GM19438 (cell line): ENCODE measurements at regions not wholly inside any gene's neighbourhood (a gene's known extent, or its start where the extent isn't known, plus 50 kb on each side); places are given as distances from the start of the nearest gene placed in this dataset.
"Not testable (repeated sequence)": the region's sequence is repeated elsewhere in the genome, so short reads cannot be mapped to it uniquely, and the experiment has no call there.

Source experiments
- ATAC-seq: cut with Tn5 transposase; IDR thresholded peaks from one replicate; pipeline ENCODE4 v1.9.1; 2021; ENCODE audit warnings: low read depth; ENCODE audit not compliant: unreplicated experiment

DNA sequence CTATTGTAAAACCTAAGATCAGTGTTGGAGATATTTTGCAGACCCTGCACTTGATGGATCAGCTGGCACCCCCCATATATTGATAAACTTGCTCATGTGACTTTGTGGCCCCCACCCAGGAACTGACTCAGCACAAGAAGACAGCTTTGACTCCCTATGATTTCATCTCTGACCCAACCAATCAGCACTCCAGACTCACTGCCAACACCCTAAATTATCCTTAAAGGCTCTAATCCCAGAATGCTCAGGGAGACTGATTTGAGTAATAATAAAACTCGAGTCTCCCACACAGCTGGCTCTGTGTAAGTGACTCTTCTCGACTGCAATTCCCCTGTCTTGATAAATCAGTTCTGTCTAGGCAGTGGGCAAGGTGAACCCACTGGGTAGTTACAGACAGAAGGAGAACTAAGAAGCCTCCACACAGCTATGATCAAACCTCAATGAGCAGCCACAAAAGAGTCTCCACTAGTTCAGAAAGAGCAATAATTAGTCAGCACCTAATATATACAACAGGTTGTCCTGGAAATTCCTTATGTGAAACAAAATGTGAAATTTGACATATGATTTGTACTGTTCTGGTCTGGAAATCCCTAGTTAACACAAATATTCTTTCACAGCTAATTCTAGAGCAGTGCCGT lies 52.2 kb downstream of the ACTL7B start:
- no peak for ATAC-seq

DNA sequence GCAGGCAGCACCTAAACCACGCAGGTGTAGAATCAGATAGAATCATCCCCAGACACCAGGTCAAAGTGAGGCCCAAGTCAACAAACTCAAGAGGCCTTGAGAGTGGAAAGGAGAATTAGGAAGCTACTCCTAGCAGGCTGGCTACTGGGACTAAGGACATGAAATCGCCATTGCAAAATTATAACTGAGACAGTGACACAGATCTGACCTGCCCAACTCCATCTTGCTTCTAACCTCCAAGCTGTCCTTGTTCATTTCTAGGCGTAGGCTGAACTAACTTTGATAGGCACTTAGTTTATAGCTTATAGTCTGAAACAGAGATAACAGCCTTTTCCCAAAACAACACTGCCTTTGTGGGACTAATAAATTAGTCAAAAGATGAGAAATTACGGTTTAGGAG lies 52.8 kb downstream of the ACTL7B start:
- no peak for ATAC-seq

DNA sequence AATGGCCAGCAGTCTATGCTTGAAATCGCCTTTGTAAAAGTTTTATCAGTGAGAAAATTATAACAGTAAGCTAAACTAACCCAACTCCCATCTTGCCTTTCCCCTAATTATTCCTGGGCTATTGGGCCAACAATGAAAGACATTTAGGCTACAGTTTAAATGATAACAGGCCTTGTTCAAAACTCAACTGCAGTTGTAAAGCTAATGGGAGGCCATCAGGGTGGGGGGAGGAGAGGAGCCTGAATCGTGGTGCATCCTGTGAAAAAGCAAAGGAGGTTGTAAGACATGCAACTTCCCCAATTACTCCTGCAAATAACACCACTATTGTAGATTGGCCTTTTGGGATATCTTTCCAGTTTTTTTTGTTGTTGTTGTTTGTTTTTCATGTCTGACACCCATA lies 53.8 kb downstream of the ACTL7B start:
- ATAC-seq: no peak

DNA sequence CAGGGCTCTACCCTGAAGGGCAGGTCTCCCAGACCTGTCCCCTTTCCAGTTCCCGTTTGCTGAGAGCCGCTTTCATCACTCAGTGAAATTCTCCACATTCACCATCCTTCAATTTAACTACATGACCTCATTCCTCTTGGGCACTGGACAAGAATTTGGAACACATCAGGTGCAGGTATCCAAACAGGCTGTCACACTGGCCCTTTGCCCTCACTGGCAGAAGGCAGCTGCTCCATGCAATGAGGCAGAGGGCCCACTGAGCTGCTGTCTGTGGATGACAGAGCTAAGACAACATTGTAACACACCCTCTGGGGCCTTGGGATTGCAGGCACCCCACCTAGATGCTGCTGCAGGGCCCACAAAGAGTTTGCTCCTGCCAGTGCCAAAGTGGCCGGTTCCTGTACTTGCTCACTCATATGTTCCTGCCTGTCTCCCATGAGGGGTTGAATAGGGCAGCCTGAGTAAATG lies 55.1 kb downstream of the ACTL7B start:
- no peak for ATAC-seq

DNA sequence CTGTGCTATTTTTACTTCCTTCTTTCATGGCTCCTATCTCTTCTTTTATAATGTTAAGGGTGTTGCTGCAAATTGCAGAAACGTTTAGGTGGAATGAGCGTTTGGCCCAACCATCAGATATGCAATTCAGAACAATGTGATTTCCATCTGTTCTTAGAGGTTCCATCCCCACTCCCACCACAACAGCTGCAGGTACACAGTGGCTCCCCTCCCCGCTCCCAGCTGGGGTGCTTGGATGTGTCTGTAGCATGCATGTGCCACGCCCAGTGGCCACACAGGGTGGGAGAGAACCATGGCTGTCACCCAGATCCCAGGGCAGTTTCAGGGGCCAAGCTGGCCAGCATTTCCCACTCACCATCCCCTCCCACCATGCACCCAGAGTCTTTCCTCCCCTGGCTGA lies 62.2 kb downstream of the ACTL7B start:
- ATAC-seq: no peak

DNA sequence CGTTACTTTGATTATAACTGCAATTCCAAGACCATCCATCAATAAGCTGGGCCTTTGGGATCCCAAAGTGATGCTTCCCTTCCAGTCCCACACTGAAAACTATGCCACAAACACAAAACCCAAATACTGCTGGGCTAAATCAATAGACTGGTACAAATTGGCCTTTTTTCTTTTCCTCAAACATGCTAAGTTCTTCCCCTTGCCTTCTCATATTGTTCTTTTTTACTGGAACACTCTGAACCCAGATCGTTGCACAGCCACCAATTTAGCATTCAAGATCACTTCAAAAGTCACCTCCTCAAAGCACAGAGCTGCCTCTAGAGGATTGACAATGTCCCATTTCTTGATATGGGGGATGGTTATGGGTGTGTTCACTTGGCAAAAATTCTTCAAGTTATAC lies 66.0 kb downstream of the ACTL7B start:
- ATAC-seq: no peak

DNA sequence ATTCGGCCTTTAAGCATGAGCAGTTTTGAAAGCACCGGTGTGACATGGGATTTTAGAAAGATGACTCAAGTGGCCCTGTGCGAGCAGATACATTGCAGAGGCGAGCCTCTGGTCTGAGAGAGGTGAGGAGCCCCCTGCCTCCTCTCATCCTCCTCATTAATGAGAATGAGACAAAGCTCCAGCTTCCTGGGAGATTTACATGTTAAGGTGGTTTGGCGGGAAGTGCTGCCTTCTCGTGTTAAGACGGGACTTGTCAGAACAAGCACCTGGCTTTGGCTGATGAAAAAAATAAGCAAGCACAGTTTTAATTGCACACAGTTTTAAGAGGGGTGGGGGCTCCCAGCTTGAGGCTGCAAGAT lies 68.1 kb downstream of the ACTL7B start:
- ATAC-seq: no peak

DNA sequence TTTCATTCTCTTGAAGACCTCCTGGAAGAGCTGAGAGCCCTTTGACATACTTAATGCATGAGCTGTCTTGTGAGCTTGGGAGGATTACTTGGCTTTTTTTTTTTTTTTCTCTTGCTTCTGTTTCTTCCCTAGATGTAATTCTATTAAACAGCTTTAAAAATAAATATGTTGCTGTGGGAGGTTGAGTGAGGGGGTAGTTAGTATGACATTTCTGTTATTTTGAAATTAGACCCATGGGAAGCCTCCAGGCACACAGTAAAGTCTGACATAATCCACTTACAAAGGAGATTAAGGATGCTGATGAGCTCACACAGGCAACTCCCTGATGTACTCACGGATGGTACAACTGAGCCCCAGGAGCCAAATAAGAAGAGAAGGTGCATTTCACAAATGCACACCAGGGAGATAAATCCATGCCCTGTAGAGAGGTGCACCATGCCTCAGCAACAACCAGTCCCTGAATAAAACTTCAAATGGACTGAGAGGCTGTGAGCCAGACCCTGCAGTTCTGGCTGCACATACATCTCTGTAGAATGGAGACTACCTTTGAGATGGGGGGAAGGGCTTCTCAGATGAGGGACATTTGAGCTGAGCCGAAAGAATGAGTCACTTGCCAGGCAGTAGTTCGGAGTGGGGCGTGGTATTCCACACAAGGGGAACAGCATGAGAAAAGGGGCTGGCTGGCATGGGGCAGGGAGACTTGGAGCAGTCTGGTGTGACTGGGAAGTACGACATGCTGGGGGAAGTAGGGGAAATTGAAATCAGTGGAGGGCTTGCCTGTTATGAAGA lies 68.7 kb downstream of the ACTL7B start:
- no peak for ATAC-seq

DNA sequence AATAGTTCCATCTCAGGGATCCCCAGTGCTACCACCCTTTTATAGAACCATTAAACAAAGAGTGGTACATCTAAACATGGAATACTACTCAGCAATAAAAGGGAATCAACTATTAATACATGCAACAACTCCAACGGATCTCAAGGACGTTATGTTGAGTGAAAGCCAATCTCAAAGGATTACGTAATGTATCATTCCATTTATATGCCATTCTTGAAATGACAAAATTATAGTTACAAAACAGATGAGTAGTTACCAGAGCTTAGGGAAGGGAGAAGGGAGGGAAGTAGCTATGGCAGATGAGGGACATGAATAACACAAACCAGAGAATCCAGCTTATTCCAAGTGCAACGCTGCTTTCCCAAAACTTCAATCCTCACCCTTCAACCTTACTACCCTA lies 69.5 kb downstream of the ACTL7B start:
- no peak for ATAC-seq

DNA sequence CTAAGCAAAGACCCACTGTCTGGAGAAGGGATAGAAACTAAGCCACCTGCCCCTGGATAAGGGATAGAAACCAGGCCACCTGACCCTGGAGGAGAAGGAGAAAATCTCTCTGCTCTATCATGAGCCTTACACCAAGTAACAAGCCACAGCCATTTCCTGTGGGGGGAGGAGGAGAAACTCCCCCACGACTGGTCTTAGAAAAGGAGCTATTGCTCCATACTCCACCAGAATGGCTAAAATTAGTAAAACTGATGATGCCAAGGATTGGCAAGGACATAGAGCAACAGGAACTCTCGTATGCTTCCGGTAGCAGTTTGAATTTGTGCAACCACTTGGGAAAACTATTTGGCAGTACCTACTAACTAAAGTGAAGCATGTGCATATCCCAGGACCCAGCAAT lies 70.8 kb downstream of the ACTL7B start:
- ATAC-seq: no peak

DNA sequence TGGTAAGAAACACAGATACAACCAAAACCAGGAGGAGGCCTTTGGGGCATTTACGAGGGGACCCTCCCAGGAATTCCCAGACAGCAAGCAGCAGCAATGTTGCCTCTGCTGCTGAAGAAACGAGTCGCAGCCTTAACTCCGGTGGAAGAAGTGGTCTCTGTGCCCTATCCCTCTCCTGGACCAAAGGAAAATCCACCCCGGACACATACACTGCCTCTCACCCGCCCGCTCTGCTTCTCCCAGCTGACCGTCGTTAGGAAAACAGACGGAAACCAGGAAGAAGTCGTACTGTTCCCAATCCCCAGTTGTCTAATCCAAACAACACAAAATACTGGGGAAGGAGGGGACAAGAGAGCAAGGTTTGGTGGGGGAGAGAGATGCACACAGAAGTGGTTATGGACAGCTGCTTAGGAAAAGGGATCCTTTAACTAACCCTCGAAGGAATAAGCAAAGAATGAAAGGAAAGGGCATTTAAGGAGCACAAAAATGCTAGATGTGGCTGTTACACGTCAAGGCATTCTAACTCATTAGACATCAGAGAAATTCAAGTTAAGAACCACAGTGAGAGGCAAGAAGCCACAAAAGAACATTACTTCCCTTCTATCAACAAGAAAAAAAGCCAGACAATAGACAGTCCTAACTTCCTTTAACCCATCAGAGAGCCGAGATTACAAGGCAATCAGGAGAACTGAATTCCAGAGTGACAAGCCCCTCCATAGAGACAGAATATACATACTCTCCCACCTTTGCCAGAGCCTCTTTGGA lies 71.9 kb downstream of the ACTL7B start:
- no peak for ATAC-seq

DNA sequence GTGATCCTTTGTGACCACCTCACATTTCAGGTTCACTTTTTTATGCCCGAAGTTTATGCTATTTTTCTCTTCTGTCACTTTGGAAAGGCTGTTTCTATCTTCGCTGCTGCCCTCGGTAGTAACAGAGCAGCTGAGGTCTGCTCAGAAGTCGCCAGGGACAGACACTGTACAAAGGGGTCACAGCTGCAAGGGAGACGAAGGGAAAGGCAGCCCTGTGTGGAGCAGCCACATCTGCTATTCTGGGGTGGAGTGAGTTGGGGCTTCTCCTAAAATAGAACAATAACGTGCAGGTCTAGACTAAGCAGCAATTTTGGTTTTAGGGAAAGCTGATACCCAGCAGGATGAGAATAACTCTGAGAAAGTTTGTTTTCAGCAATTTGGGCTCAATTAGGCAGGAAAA lies 72.5 kb downstream of the ACTL7B start:
- no peak for ATAC-seq

DNA sequence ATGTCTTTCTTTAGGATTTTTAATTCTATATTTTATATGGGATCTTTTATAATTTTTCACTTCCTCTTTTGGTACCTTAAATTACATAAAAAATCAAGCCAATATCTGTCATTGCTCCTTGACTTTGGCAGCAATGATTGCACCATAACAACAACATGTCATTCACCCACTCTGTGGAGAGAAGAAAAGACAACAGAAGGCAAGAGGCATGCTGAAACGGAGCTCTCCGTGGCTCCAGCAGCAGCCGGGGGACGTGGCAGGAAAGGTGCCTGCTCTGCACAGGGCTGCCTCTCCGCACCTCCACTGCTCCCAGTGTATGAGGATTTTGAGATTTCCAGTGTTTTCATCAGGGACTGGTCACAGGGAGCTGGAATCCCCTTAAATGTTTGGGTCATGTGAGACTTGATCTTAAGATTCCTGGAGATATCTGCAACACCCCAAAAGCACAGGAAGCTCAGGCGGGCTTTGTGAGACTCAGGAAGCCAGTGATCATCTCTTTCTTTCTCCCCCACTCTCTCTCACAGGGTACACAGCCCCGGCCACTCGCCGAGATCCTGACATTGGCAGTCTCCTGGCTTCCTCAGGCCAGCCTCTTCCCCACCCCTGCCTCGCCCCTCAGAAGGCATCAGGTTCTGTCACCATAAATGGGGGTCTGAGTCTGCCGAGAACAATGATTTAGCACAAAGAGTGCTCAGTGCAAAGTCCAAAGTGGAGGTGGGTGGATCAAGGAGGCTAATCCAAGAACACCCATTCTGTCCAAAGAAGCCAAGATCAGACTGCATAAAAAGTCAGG lies 74.6 kb downstream of the ACTL7B start:
- no peak for ATAC-seq

DNA sequence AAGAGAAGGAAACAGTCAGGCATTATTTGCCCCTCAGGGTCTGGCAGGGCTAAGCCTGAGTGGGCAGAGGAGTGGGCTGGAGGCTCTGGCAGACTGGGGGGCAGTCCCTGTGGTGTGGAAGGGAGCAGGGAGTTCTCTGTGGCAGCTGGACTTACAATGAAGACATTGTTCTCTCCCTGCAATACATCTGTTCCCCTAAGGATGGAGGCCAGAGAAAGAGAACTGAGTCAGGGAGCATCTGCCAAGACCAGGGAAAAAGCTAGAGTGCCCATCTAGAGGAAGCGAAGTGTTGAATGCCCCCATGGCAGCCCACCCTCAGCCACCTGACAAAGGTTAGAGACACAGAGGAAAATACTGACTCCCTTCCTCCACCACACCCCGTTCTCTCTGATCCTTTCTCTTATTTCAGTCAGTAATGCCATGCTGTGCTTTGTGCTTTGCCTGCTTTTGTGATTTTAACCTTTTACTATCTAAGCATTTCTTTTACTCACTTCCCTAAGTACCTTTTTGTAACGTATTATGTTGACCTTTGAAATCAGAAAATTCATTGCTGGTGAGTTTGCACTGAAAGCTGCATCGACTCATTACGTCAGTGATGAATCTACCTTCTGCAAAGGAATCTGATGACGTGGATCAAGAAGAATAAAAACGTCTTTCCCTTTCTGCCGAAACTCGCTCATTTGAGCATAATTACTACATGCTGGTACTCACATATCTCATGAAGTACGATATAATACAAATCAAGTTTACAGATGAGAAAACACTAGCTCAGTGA lies 76.0 kb downstream of the ACTL7B start:
- ATAC-seq: no peak

DNA sequence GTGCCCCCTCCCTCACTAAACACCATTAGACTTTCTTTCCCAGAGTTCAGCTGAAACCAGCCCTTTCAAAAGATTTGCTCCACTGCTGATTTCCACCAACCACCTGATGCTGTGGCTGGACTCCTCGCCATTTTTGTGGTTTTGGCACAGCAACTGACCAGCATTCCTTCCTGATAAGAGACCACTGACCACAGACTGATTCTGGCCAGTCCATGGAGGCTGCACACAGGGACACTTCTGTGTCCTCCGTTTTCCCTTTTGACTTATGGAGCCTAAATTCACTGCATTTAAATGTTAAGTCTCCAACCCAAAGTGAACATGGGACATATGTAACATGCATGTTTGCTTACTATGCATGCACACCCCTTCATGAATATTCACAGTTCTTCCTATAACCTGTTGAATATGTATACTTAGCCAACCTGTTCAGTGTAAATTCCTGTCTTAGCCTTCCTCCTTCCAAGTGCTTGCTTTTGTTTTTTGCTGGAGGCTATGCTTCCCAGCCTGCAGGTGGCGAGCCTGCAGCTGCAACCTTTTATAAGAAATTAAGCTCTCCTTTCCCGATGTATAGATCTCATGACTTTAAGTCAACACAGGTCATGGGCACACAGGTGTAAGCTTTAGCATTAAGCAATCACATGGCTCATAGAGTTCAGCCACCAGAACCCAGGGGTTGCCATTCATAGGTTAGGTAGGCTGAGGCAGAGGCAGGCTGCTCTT lies 78.7 kb downstream of the ACTL7B start:
- no peak for ATAC-seq

DNA sequence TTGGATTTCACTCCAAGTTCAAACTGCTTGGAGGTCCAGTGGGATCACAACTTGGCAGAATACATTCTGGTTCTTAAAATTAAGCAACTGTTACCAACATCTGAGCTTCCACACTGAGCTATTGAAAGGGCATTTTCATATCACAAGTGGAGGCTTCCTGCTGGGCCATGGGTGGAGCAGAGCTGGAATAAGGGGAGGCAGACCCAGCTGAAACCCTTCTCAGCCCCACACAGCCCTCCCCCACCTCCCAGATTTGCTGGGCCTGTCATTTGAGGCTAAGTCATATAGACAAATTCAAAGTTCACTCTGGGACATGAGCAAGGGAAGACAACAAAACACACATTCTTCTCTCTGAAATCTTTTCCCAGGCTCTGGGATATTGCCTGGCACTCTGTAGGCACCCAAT lies 79.9 kb downstream of the ACTL7B start:
- no peak for ATAC-seq

DNA sequence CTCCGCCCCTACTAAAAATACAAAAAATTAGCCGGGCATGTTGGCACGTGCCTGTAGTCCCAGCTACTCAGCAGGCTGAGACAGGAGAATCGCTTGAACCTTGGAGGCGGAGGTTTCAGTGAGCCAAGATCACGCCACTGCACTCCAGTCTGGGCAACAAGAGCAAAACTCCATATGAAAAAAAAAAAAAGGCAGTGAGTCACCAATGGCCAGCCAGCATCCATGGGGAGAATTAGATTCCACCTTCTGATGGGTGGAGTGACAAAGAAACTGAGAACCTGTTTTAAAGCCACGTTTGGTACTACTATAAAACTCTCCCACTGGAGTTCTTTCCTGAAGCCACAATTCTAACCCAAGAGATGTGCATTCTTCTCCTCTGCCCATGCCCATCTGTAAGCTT lies 81.7 kb downstream of the ACTL7B start:
- ATAC-seq: not testable (repeated sequence)

DNA sequence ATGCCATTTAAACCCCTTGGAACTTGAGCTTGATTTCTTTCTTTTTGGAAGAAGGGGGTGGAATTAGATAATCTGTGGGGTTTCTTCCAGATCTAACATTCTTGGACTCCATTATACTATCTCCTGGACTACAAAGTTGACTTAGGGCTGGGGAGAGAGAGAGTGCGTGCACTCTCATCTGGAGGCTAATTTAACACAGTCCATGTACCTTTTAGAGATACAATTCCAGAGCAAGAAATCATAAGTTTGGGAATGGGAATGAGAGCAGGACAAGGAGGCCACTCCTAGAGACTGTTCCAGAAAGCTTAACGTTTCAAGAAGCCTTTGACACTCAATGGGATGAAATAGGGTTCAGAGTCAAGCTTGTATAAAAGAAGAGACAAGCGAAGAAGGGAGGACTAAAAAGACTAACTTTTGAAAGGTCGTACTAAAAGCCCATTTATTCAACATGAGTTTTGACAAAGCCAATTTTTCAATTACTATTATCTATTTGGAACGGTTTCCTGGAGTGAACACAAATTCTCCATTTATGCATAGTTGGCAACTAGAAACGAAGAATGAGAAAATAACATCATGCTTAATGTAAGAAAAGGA lies 83.4 kb downstream of the ACTL7B start:
- ATAC-seq: no peak

DNA sequence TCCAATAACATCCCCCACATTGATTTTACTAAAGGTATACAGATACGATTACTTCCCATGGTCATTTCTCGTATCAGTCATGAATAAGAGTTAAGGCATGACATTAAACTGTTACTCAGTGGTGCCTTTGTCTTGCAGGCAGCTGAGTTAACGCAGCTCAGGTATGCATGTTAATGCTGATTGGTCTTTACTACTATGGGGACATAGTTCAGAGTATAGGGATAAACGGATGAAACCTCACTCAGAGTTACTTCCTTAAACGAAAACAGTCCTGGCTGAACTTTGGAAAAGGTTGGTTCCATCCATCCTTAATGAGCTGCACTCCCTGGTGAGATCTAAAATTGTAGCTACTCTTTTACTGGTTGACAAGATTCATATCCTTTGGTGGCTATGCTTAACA lies 87.0 kb downstream of the ACTL7B start:
- no peak for ATAC-seq
